OCI-LY1 (cell line): ENCODE measurements at regions not wholly inside any gene's neighbourhood (a gene's known extent, or its start where the extent isn't known, plus 50 kb on each side); places are given as distances from the start of the nearest gene placed in this dataset.

Experiments
- CTCF ChIP-seq: fragments of 200-600 bp; sonication (generic), shearing (Covaris generic); IDR thresholded peaks from 2 replicates; pipeline ENCODE4 v1.5.1; 2017; ENCODE audit warnings: mild to moderate bottlenecking, antibody characterized with exemption, low read length, moderate library complexity, mixed read lengths
- EZH2 ChIP-seq: fragments of 200-600 bp; sonication (generic), shearing (Covaris generic); IDR thresholded peaks from 2 replicates; pipeline ENCODE4 v1.8.0; 2017; ENCODE audit warnings: borderline replicate concordance, mixed run types, mild to moderate bottlenecking, antibody characterized with exemption, low read length, moderate library complexity, mixed read lengths

GRCh38 chr4:24743927-24744326 lies 51.4 kb upstream of the SOD3 start:
- TF ChIP-seq CTCF: no peak
- no peak for TF ChIP-seq EZH2
